SK-N-MC (cell line): ENCODE measurements at regions not wholly inside any gene's neighbourhood (a gene's known extent, or its start where the extent isn't known, plus 50 kb on each side); places are given as distances from the start of the nearest gene placed in this dataset.

Experiments
- EZH2 ChIP-seq: fragments of 200-600 bp; sonication (generic); IDR thresholded peaks from one replicate; pipeline ENCODE4 v1.6.1; 2017; ENCODE audit warnings: antibody characterized with exemption
- FOXP2 ChIP-seq: optimal IDR thresholded peaks from 2 replicates; pipeline ENCODE3; 2011; ENCODE audit warnings: mild to moderate bottlenecking, moderate library complexity; ENCODE audit not compliant: insufficient read depth; ENCODE audit errors: extremely low read length, control extremely low read depth
- POLR2AphosphoS5 ChIP-seq: IDR thresholded peaks from 2 replicates; pipeline ENCODE4 v1.6.1; 2012; ENCODE audit warnings: mild to moderate bottlenecking, low read depth, low read length, borderline replicate concordance

DNA sequence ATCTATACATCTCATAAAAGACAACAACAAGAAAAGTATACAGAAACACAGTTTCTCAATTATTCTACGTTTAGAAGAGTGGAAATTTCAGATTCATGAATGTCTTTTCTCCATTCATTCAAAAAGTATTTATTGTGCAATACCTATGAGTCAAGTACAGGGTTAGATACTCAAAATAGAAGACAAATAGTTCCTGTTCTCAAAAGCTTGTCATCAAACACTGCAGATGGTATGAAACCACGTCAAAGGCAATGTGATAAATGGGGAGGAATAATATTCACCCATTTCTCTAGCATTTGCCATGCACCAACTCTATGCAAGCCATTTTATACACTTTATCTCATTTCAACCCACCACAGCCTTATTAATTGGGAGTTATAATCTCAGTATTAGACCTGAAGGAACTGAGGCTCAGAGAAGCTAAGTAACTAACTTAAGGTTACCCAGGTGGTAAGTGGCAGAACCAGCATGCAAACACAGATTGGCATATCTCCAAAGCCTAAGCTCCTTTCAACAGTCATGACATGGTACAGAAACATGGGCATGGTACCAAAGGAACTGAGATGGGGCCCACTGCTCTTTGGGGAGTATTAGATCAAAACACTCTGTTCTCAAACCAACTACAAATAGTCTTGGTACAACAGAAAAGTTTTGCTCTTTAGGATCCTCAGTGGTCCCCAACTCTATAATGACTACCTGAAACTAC, 67.2 kb upstream of the NPAS2 start:
- TF ChIP-seq EZH2 (no peak), POLR2AphosphoS5 (no peak), FOXP2 (no peak)
